K562 (cell line): ENCODE measurements at regions not wholly inside any gene's neighbourhood (a gene's known extent, or its start where the extent isn't known, plus 50 kb on each side); places are given as distances from the start of the nearest gene placed in this dataset.

Source experiments
- ATF7 ChIP-seq: fragments of 450-650 bp; IDR thresholded peaks from 2 replicates; pipeline ENCODE4 v1.7.1; 2014; ENCODE audit warnings: mild to moderate bottlenecking, moderate library complexity
- BRD9 ChIP-seq: fragments of 450-650 bp; IDR thresholded peaks from 2 replicates; pipeline ENCODE4 v1.6.1; 2018; ENCODE audit warnings: low read depth; ENCODE audit not compliant: partially characterized antibody
- DDX20 ChIP-seq: fragments of 450-650 bp; IDR thresholded peaks from 2 replicates; pipeline ENCODE4 v1.6.1; 2016; ENCODE audit warnings: missing genetic modification characterization, low read depth, mild to moderate bottlenecking, missing compliant biosample characterization, moderate library complexity
- DEAF1 ChIP-seq: fragments of 450-650 bp; formaldehyde crosslinking; IDR thresholded peaks from 2 replicates; pipeline ENCODE4 v1.4.0; 2020; ENCODE audit warnings: mild to moderate bottlenecking, moderate library complexity
- GABPB1 ChIP-seq: sonication (generic); formaldehyde crosslinking; IDR thresholded peaks from 2 replicates; pipeline ENCODE4 v1.8.0; 2022; ENCODE audit warnings: mild to moderate bottlenecking, missing genetic modification reagents
- GABPB2 ChIP-seq: fragments of 250-450 bp; sonication (Bioruptor Pico); conservative IDR thresholded peaks from 2 replicates; pipeline ENCODE4 v1.5.1; 2021; ENCODE audit warnings: mild to moderate bottlenecking
- HDGF ChIP-seq: fragments of 450-650 bp; IDR thresholded peaks from 2 replicates; pipeline ENCODE4 v1.6.1; 2016
- HNRNPK ChIP-seq: fragments of 200-400 bp; formaldehyde crosslinking; IDR thresholded peaks from one replicate; pipeline ENCODE4 v1.6.1; 2018; ENCODE audit warnings: mild to moderate bottlenecking, low read depth, low read length; ENCODE audit not compliant: poor library complexity, severe bottlenecking
- KDM2B ChIP-seq: fragments of 250-450 bp; sonication (Bioruptor Pico); IDR thresholded peaks from 2 replicates; pipeline ENCODE4 v1.8.0; 2021; ENCODE audit warnings: mild to moderate bottlenecking, moderate library complexity
- LEF1 ChIP-seq: fragments of 450-650 bp; IDR thresholded peaks from 2 replicates; pipeline ENCODE4 v1.6.1; 2016; ENCODE audit warnings: mild to moderate bottlenecking
- OTX1 ChIP-seq: fragments of 450-650 bp; formaldehyde crosslinking; IDR thresholded peaks from 2 replicates; pipeline ENCODE4 v1.4.0; 2022; ENCODE audit warnings: mild to moderate bottlenecking
- PREB ChIP-seq: sonication (generic); formaldehyde crosslinking; IDR thresholded peaks from 2 replicates; pipeline ENCODE4 v1.8.1; 2023; ENCODE audit warnings: mild to moderate bottlenecking, missing genetic modification reagents
- SLC30A9 ChIP-seq: fragments of 250-450 bp; sonication (Bioruptor Pico); IDR thresholded peaks from 2 replicates; pipeline ENCODE4 v1.8.0; 2022; ENCODE audit warnings: mild to moderate bottlenecking, moderate library complexity
- SMARCB1 ChIP-seq: IDR thresholded peaks from 2 replicates; pipeline ENCODE4 v1.6.1; 2011; ENCODE audit warnings: improper control_type of control experiment, low read depth; ENCODE audit not compliant: insufficient read length
- SREBF2 ChIP-seq: sonication (generic); formaldehyde crosslinking; IDR thresholded peaks from 2 replicates; pipeline ENCODE4 v1.4.0; 2020; ENCODE audit warnings: mild to moderate bottlenecking, missing genetic modification reagents
- TSHZ1 ChIP-seq: fragments of 250-450 bp; sonication (Bioruptor Pico); IDR thresholded peaks from 2 replicates; pipeline ENCODE4 v1.4.0; 2020; ENCODE audit warnings: mild to moderate bottlenecking, moderate library complexity
- ZFP30 ChIP-seq: fragments of 250-450 bp; sonication (Bioruptor Pico); IDR thresholded peaks from 2 replicates; pipeline ENCODE4 v1.8.0; 2022; ENCODE audit warnings: moderate library complexity, mild to moderate bottlenecking, inconsistent platforms, borderline replicate concordance
- ZNF133 ChIP-seq: fragments of 250-450 bp; sonication (Bioruptor Pico); IDR thresholded peaks from 2 replicates; pipeline ENCODE4 v1.4.0; 2020; ENCODE audit warnings: mild to moderate bottlenecking
- ZNF184 ChIP-seq: sonication (generic); formaldehyde crosslinking; IDR thresholded peaks from 2 replicates; pipeline ENCODE4 v1.5.0; 2020; ENCODE audit warnings: missing genetic modification reagents
- ZNF398 ChIP-seq: fragments of 250-450 bp; sonication (Bioruptor Pico); IDR thresholded peaks from 2 replicates; pipeline ENCODE4 v1.8.0; 2021; ENCODE audit warnings: moderate library complexity, mild to moderate bottlenecking, inconsistent platforms
- ZNF445 ChIP-seq: fragments of 250-450 bp; sonication (Bioruptor Pico); IDR thresholded peaks from 2 replicates; pipeline ENCODE4 v1.4.0; 2020; ENCODE audit warnings: low read depth, mild to moderate bottlenecking, moderate library complexity
- ZNF76 ChIP-seq: fragments of 250-450 bp; sonication (Bioruptor Pico); IDR thresholded peaks from 2 replicates; pipeline ENCODE4 v1.4.0; 2020; ENCODE audit warnings: mild to moderate bottlenecking, moderate library complexity, borderline replicate concordance

GRCh38 chr1:166489670-166490436, 323.1 kb upstream of the FAM78B start (continued):
- no peak for TF ChIP-seq TSHZ1
- no peak for TF ChIP-seq GABPB2
- TF ChIP-seq PREB = no peak
- TF ChIP-seq ZNF184 (CRISPR knock-in tag) = no peak
- no peak for TF ChIP-seq DDX20 (tag)
- TF ChIP-seq SREBF2 = no peak
- no peak; the same call in 1 of the 2 replicates for TF ChIP-seq GABPB1 (CRISPR knock-in tag)
- TF ChIP-seq BRD9 = no peak
- 0 out of 2 replicates have a peak, but pooled peaks have one; percentile 22 for TF ChIP-seq ZNF445
- no peak for TF ChIP-seq ZNF76 (CRISPR knock-in tag)
- TF ChIP-seq ZFP30 = no peak
- TF ChIP-seq ZNF398 (CRISPR knock-in tag) = no peak
- no peak for TF ChIP-seq KDM2B (CRISPR knock-in tag)
- TF ChIP-seq ATF7 = peak; percentile 97
- TF ChIP-seq ZNF133 = no peak
- TF ChIP-seq HNRNPK = no peak
- TF ChIP-seq DEAF1 (CRISPR knock-in tag) = no peak
- TF ChIP-seq LEF1 = peak; percentile 88
- TF ChIP-seq HDGF = peak; percentile 94
- TF ChIP-seq SMARCB1 = peak; percentile 96
- peak; percentile 84 for TF ChIP-seq OTX1
- no peak for TF ChIP-seq SLC30A9
